GM21786 (cell line): ENCODE measurements at regions not wholly inside any gene's neighbourhood (a gene's known extent, or its start where the extent isn't known, plus 50 kb on each side); places are given as distances from the start of the nearest gene placed in this dataset.
"Not testable (repeated sequence)": the region's sequence is repeated elsewhere in the genome, so short reads cannot be mapped to it uniquely, and the experiment has no call there.

Source experiments
- ATAC-seq: cut with Tn5 transposase; IDR thresholded peaks from one replicate; pipeline ENCODE4 v1.9.1; 2021; ENCODE audit not compliant: unreplicated experiment

DNA sequence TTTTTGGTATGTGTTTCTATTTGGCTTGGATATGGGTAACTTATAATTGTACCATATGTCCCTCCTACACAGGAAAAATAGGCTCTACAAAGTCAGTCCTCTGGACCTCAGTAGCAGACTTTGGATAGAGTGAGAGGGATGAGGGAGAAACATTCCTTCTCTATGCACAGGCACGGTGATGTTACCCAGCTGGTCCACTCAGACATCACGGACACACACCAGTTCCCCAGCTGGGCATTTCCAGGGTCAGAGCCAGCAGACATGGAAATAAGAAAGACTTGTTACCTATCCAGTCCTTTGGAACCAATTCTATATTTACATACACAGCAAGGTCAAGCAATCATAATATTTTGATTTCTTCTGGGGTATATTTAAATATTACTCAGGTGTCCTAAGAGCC is 433.1 kb upstream of the KCNMB2 start:
- ATAC-seq = no peak

DNA sequence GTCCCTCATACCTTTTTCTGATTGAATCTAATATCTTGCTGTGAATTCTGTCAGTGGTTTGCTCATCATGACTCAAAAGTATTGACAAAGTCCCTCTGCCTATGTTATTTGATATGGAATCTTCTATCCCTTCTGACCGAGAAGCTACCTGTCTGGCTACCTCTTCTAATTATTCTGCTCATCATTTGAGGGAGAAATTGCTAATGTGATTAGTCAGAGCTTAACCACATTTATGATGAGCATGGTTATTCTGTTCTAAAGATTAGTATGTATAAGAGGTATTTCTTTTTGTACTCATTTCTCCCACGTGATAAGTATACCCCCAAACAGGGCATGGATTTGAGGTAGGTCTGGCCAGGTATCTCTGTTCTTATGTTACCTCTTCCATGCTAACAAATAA is 428.4 kb upstream of the KCNMB2 start:
- no peak for ATAC-seq

DNA sequence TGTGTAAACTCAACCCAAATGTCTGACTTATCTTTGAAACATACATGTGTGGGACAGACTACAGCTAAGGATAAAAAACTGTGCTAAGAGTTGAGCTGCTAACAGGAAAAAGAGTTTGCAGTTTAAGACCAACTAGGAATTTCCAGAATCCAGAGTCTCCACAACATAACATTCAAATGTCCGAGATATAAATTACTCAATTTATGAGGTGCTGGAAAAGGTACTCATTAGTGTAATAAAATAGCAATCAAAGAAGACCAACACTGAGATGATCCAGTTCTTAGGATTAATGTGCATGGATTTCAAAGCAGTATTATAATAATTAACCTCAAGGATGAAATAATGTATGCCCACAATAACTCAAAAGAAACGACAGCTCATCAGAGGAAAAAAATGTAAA is 426.5 kb upstream of the KCNMB2 start:
- no peak for ATAC-seq

DNA sequence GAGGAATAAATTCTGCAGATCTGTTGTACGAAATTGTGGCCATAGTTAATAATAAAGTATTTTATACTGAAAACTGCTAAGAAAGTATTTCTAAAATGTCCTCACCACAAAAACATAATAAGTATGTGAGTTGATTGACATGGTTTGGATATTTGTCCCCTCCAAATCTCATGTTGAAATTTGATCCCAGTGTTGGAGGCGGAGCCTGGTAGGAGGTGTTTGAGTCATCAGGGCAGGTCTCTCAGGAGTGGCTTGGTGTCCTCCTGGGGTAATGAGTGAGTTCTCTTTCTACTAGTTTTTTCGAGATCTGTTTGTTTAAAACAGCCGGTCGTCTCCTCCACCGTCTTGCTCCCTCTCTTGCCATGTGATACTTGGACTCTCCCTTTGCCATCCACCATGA is 424.1 kb upstream of the KCNMB2 start:
- ATAC-seq = no peak

DNA sequence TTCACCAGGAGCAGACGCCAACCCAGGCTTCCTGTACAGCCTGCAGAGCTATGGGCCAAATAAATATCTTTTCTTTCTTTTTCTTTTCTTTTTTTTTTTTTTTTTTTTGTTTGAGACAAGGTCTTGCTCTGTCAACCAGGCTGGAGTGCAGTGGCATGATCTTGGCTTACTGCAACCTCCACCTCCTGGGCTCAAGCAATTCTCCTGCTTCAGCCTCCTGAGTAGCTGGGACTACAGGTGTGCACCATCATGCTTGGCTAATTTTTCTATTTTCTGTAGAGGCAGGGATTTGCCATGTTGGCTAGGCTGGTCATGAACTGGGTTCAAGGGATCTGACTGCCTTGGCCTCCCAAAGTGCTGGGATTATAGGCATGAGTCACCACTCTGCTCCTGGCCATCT is 423.7 kb upstream of the KCNMB2 start:
- not testable (repeated sequence) for ATAC-seq

DNA sequence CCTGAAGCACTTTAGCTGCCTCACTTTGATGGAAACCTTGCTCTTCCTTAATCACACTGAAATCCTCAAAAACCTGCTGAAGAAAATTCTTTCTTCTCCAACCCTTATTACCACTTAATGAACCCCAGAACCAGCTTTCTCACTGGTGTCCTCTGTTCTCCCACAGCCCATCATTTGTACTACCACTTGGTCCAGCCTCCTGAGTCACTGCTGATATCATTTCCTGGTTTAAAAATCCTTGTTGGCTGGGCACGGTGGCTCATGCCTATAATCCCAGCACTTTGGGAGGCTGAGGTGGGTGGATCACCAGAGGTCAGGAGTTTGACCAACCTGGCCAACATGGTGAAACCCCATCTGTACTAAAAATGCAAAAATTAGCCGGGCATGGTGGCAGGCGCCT is 418.6 kb upstream of the KCNMB2 start:
- no peak for ATAC-seq

DNA sequence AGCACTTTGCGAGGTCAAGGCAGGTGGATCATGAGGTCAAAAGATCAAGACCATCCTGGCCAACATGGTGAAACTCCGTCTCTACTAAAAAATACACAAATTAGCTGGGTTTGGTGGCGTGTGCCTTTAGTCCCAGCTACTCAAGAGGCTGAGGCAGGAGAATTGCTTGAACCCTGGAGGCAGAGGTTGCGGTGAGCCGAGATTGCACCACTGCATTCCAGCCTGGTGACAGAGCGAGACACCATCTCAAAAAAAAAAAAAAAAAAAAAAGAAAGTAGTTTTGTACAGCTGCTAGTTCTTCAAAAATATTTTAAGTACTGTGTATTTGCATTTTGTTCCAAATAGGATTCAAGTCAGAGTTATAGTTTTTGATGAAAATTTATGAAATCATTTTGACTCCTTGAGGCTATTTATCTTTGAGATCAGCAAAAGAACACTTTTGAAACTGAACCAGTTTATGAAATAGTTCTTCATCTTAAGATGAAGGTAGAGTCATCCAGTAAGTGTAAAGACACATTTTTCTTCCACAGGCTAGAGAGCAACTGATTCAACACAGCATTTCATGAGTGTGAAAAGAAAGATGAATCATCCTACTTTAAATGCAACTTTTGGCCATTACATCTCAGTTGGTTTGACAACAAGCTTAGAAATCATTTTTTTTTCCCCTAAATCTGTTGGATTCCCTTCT is 416.5 kb upstream of the KCNMB2 start:
- not testable (repeated sequence) for ATAC-seq

DNA sequence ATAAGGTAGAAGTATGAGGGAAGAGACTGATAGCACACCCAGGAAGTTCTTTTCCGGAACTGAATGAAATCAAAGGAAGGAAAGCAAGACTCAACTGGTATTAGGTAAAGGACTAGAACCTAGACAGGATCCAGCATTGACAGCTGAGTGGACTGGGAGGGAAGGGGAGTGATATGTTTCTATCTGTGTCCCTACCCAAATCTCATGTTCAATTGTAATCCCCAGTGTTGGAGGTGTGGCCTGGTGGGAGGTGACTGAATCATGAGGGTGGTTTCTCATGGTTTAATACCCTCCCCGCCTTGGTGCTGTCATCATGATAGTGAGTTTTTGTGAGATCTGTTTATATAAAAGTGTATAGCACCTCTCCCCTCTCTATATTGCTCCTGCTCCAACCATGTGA is 415.9 kb upstream of the KCNMB2 start:
- no peak for ATAC-seq

DNA sequence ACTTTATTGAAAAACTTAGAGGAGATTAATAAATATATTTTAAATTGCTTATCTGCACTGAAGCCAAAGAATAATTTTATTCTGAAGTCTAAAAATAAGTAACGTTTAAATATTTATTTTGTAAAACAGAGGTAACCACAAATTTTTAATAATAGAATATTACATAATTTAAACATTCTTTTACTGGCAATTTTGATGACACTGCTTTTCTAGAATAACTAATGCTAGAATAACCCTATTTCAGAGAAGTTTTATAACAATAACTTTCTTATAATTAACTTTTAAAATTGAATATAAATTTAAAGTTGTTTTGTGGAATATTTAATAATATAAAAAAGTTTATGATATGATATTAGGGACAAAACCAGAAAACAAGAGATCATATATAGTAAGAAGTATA is 409.6 kb upstream of the KCNMB2 start:
- ATAC-seq = no peak

DNA sequence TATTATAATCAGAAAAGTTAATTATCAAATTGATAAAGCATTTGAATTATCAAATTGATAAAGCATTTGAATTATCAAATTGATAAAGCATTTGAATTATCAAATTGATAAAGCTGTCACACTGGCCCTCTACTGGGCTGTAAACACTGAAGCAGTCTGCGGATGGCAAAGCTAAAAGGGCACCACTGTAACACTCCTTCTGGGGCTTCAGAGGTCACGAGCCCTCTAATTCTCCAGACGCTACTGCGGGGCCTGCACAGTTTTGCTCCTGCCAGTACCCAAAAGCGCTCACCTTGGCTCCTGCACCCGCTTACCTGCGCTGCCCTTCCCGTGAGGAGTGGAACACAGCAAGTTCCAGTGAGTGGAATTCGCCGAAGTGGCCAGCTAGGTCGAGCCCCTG is 409.0 kb upstream of the KCNMB2 start:
- ATAC-seq = no peak

DNA sequence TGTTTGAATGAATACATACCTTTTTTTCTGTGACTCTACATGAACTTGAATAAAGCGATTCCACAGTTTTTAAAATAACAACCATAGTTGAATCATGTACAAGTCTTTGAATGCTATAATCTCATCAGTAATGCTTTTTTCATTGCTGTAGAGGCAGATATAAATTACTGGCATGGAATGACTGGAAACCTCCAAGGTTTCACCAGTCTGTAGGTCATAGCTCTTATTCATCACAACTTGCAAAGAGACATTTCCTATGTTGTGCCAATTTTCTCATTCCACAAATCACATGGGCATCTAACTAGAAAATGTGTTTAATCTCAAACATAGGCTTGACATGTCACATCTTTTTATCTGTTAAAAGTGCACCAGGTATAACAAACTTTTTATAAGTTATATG is 407.1 kb upstream of the KCNMB2 start:
- no peak for ATAC-seq

DNA sequence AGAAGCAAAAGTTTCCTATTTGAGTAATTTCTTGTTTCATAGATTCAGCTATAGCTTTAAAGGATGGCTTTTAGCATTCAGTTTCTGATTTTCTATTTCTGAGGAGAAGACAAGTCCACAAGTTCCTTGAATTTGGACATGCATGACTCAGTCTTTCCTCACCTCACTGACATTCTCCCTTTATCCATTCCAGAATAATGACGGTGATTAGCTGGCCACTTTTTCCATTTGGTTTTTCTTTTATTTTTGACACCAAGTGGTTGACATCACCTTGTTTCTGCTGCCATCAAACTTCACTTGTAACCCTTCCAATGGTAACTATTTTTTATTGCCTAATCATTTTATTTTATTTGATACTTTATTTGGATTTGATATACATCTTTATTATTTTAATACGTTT is 404.4 kb upstream of the KCNMB2 start:
- ATAC-seq = no peak

DNA sequence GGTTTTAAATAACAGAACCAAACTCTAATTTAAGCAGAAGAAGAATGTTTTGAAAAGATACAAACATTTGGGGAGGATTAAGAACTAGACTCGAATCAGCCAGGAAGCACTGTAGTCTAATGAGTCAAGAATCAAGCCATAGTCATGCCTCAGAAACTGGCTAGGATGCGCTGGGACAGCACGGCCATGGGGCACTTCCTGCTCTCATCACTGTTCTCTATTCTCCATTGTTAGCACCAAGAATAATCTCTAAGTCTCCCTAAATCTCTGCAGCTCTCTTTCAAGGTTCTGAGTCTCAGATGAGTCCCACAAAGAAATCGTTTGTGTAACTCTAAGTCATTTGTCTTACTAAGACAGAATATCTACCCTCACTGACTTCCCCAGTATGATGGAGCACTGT is 399.0 kb upstream of the KCNMB2 start:
- no peak for ATAC-seq

DNA sequence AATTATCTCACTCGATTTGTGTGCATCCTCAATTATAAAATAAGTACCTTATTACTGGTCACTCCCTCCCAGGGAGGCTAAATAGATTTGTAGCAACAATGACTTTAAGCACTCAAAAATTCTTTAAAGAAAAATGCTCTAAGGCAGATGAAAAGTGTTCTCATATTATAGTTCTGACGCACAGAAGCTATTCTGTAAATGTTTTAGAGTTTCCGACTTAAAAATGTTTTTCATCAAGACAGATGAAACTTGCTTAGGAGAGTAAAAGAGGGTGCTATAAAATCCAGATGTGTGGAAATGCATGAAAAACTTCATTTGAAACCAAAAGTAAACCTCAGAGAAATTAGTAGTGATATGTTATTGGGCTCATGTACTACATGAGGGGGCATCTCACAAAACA is 398.4 kb upstream of the KCNMB2 start:
- no peak for ATAC-seq

DNA sequence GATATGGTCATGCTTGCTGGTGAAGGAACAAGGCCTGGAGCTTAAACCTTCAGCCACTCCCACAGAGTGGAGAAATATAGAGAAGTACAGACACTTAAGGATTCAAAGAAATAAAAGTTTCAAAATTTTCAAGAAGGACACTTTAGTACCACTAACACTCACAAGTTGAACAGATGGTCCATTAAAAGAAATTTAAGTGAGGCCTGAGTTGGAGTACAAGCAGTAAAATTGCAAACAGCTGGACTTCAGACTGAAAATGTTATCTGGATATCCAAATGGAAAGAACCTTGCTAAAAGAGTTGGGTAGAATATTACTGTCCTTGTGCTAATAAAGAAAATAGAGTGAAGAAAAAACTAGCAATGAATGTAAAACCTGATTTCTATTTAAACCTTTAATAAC is 397.1 kb upstream of the KCNMB2 start:
- no peak for ATAC-seq

DNA sequence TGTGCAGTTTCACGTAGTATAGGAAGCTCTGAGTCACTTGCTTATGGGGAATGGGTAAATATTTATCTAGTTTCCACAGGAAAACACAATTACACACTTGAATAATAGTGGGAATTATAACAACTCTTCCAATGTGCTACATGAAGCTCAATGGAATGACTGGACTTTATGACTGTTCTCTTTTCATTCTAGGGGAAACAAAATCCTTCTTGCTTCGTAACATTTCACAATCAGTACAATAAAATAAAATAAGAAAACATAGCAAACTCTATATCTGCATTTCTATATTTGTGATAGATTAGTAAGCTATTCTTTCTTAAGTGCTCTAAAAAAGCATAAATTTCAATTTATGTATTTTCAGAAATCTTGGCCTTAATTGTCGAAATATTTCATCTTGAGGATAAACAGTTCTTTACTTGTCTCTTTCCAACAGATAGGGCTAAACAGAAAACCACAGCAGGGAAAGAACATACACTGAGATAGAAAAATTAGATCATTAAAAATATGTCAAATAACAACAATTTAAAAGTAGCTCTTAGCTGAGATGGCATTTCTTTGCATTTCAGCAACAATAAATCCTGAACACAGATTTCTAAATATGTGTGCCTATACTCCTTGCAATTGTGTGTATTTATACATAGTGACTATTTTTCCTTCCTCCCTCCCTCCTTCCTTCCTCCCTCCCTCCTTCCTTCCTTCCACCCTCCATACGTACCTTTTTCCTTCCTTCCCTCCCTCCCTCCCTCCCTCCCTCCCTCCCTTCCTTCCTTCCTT is 395.5 kb upstream of the KCNMB2 start:
- ATAC-seq = no peak

DNA sequence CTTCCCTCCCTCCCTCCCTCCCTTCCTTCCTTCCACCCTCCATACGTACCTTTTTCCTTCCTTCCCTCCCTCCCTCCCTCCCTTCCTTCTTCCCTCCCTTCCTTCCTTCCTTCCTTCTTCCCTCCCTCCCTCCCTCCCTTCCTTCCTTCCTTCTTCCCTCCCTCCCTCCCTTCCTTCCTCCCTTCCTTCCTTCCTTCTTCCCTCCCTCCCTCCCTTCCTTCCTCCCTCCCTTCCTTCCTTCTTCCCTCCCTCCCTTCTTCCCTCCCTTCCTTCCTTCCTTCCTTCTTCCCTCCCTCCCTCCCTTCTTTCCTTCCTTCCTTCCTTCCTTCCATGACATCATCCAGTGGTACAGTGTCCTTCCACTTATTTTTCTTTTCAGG is 394.9 kb upstream of the KCNMB2 start:
- ATAC-seq = not testable (repeated sequence)

DNA sequence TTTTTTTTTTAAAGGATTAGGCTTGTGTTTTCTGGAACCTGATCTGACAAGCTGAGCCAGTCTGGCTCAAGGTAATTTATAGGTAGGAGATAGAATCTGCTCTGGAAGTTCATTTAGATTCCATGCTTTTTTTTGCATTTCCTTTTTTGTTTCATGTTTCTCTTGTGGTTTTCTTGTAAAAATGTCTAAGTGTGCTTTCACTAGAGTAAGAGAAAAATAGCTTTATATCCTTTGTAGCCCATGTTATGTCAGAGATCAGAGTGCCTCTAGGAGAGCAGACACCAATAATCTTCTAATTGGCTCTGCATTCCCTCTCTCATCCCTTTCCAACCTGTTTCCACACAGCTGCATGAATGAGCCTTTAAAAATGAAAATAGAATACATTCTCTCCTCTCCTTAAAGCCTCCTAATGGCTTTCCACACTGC is 389.8 kb upstream of the KCNMB2 start:
- no peak for ATAC-seq

DNA sequence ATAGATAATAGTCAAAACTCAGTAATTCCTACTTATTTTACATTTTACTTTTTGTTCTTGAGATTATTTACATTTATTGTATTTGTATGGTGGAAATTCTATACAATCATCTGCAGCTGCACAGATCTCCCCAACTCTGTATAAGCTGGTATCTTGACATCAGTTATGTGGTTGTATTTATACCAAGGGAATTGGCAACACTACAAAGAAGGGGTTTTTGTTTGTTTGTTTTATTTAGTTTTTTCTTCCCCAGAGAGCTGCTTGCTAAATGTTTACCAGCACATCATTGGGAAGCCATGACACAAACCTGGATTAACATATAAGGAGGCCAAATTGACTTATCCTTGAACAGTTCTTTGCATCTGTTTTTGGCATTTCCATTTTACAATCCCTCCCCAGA is 389.2 kb upstream of the KCNMB2 start:
- no peak for ATAC-seq

DNA sequence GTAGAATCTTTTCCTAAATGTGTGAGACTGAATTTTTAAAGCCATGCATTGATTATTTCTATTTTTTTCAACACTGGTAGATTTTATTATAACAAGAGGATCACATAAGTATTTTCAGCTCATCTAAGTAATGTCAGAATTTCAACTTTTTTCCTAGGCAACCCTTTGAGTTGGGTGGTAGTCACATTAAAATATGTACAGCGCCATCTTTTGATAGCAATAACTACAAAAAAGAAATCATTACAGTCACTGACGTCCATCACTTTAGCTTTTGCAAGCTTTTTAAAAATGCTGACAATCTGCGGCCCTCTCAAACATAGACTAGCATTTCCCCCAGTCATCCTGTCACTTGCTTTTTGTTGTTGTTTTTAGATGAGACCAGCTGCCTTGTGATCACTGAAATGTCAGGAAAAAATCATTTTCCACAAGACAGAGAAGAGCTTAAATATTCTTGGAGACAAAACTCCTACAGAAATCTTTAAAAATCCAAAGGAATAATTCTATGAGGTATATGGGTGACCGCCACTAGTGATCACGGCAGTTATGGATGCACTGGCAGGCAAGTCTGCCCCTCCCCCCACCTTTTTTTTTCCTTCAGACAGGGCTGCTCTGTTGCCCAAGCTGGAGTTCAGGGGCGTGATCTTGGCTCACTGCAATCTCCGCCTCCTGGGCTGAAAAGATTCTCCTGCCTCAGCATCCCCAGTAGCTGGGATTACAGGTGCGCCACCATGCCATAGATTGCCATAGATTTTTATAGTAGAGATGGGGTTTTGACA is 384.0 kb upstream of the KCNMB2 start:
- ATAC-seq = no peak

DNA sequence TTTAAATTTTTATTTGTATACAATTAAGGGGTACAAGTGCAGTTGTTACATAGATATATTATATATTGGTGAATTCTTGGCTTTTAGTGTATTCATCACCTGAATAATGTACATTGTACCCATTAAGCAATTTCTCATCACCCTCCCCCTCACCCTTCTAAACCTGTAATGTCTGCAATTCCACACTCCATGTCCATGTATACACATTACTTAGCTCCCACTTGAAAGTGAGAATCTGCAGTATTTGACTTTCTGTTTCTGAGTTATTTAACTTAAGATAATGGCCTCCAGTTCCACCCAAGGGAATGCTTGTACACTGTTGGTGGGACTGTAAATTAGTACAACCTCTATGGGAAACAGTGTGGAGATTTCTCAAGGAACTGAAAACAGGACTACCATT is 383.2 kb upstream of the KCNMB2 start:
- no peak for ATAC-seq

DNA sequence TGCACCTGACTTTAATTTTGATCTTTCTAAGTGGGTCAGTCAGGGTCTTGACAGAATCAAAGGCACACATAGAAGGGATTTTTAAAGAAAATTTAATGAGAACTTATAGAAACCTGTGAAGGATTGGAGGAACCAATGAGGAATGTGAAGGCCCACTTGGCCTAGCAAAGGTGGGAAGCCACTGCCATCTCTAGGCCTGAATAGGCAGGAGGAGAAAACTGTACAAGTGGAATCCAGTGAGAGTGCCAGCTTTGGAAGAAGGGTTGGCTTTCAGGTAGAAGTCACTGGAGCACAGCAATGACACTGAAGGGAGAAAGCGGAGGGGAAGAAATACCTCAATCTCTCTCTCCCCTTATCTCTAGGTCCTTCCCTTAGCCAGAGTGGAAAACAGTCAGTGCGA is 380.7 kb upstream of the KCNMB2 start:
- no peak for ATAC-seq
